Naive thymus-derived CD4-positive, alpha-beta T cell (primary cell): ENCODE measurements at regions not wholly inside any gene's neighbourhood (a gene's known extent, or its start where the extent isn't known, plus 50 kb on each side); places are given as distances from the start of the nearest gene placed in this dataset.

Source experiments
- ATAC-seq: fragments of 150-1000 bp; cut with Tn5 transposase; 2 replicates; pipeline ENCODE4 v1.10.0; 2021; ENCODE audit warnings: mild to moderate bottlenecking, moderate library complexity
- CTCF ChIA-PET: fragments of 350-600 bp; sonication (Branson Sonifier 250); formaldehyde crosslinking; loops from one replicate; lab custom pipeline; 2021; ENCODE audit warnings: antibody characterized with exemption; lab: Charles Lee
- POLR2A ChIA-PET: fragments of 350-600 bp; sonication (Branson Sonifier 250); formaldehyde crosslinking; loops from one replicate; lab custom pipeline; 2021; ENCODE audit warnings: antibody characterized with exemption, inconsistent platforms; lab: Charles Lee
- DNase-seq, 9 donors: peaks; one replicate each; pipeline versions ENCODE4 v3.0.0 to v3.0.0-alpha.2; 2020 to 2022; ENCODE audit warnings: mixed read lengths in 1 of 9
- H3K27ac ChIP-seq: one replicate; pipeline ENCODE4 v1.7.0; 2013; ENCODE audit warnings: mild to moderate bottlenecking, low read depth, low read length, moderate library complexity
- H3K27me3 ChIP-seq, 2 donors: one replicate each; pipeline ENCODE4 v1.7.0; 2013; ENCODE audit warnings: low read length in 2 of 2, mild to moderate bottlenecking in 2 of 2, moderate library complexity in 2 of 2; ENCODE audit not compliant: control insufficient read depth in 2 of 2, insufficient read depth in 2 of 2
- H3K36me3 ChIP-seq, 3 experiments: 1 replicate in 2 of 3; 2 replicates in 1 of 3; pipeline ENCODE4 v1.7.0; 2013; ENCODE audit warnings: low read length in 3 of 3, mild to moderate bottlenecking in 3 of 3, moderate library complexity in 1 of 3; ENCODE audit not compliant: insufficient read depth in 3 of 3, control insufficient read depth in 2 of 3
- H3K4me1 ChIP-seq, 2 donors: one replicate each; pipeline ENCODE4 v1.7.0; 2013; ENCODE audit warnings: low read length in 2 of 2, mild to moderate bottlenecking in 2 of 2, moderate library complexity in 1 of 2; ENCODE audit not compliant: control insufficient read depth in 2 of 2, insufficient read depth in 2 of 2
- H3K4me3 ChIP-seq: 2 replicates; pipeline ENCODE4 v1.7.0; 2013; ENCODE audit warnings: mild to moderate bottlenecking, low read length
- H3K9me3 ChIP-seq, 3 experiments: 1 replicate in 2 of 3; 2 replicates in 1 of 3; pipeline ENCODE4 v1.7.0; 2013; ENCODE audit warnings: low read length in 3 of 3; ENCODE audit not compliant: control insufficient read depth in 2 of 3
- H3K27ac Mint-ChIP-seq, 9 donors: one replicate each; pipeline ENCODE4 v1.8.0; 2020 to 2022; ENCODE audit warnings: mixed read lengths in 9 of 9, mild to moderate bottlenecking in 8 of 9, moderate library complexity in 5 of 9, inconsistent platforms in 2 of 9
- H3K27me3 Mint-ChIP-seq, 5 donors: one replicate each; pipeline ENCODE4 v1.8.0; 2021 to 2022; ENCODE audit warnings: mixed read lengths in 5 of 5, mild to moderate bottlenecking in 1 of 5
- H3K36me3 Mint-ChIP-seq, 5 donors: one replicate each; pipeline ENCODE4 v1.8.0; 2020 to 2022; ENCODE audit warnings: mixed read lengths in 5 of 5, mild to moderate bottlenecking in 3 of 5, inconsistent platforms in 1 of 5
- H3K4me1 Mint-ChIP-seq, 7 donors: one replicate each; pipeline ENCODE4 v1.8.0; 2020 to 2022; ENCODE audit warnings: mixed read lengths in 7 of 7, mild to moderate bottlenecking in 3 of 7, inconsistent platforms in 1 of 7
- H3K4me3 Mint-ChIP-seq, 10 donors: one replicate each; pipeline ENCODE4 v1.8.0; 2020 to 2022; ENCODE audit warnings: mild to moderate bottlenecking in 10 of 10, mixed read lengths in 10 of 10, moderate library complexity in 6 of 10, inconsistent platforms in 2 of 10
- H3K9me3 Mint-ChIP-seq, 11 donors: one replicate each; pipeline ENCODE4 v1.8.0; 2020 to 2022; ENCODE audit warnings: mixed read lengths in 11 of 11, mild to moderate bottlenecking in 4 of 11, inconsistent platforms in 1 of 11, moderate library complexity in 1 of 11
- intact Hi-C, 2 donors: fragments of 100-400 bp; cut with micrococcal nuclease; formaldehyde crosslinking; loops; one replicate each; pipeline ENCODE4 v1.15.1; 2023

DNA sequence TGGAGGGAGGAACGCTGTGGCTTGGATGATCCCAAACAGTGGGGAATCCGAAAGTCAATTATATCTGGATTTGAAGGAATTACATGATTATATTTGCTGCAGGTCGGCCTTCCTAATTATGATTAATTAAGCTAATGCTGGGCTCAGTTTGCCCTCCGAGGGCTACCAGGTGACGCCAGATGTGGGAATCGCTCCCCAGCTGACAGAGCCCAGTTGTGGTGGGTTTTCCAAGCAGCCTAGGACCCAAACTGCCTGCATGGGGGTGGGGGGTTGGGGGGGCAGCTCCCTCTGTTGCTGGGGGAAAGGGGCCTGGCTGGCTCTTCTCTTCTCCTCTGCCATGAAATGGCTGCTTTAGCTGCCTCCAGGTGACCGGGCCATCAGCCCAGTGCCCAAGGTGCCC, 147.6 kb upstream of the C1orf174 start:
- H3K27ac Mint-ChIP-seq, result no peak overlapping the region
- H3K4me1 Mint-ChIP-seq, result peaks cover 0 to 11% (median 5%) of the 10 kb centered on the region in 7 donors
- Histone ChIP-seq H3K27ac (no peak overlapping the region), H3K4me3 (no peak overlapping the region), H3K9me3 (no peaks in the 10 kb centered on the region), H3K27me3 (no peaks in the 10 kb centered on the region), H3K4me1 (peaks cover 0 to 10% of the 10 kb centered on the region in 2 donors), H3K36me3 (no peaks in the 10 kb centered on the region)
- peaks cover 0 to 15% (median 6%) of the 10 kb centered on the region in 5 donors for H3K27me3 Mint-ChIP-seq
- no peaks in the 10 kb centered on the region for H3K36me3 Mint-ChIP-seq
- ChIA-PET CTCF (interaction anchor here (0.6 kb wide), 1 partner anchor 269 kb away, joined by 3 read pairs; no protein-coding TSS in a partner anchor), POLR2A (no interaction called here)
- no peak for DNase-seq
- ATAC-seq, result no peak
- peaks cover 0 to 4% (median 0%) of the 10 kb centered on the region in 11 donors for H3K9me3 Mint-ChIP-seq
- H3K4me3 Mint-ChIP-seq, result peak overlapping the region in 1 of 10 donors; percentile 44
- intact Hi-C loops, result no loop called here

DNA sequence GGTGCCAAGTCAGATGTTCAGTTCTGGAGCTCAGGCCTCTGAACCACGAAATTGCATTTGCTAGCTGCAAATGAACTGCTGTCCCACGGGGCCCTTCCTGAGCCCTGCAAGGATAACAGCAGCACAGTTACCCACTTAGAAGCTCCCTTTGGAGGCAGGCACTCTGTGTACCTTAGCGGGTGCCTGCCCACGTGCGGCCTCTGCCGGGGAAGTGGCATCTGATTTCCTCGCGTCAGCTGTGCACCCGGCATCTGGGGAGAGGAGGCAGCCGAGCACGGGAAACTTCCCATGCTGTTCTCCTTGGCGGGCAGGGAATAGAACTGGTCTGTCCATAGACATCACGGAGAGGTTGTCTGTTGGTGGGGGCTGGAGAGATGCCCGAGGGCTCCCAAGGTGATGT, 148.0 kb upstream of the C1orf174 start:
- peaks cover 0 to 19% (median 6%) of the 10 kb centered on the region in 5 donors for H3K27me3 Mint-ChIP-seq
- no peak for DNase-seq
- POLR2A ChIA-PET, result no interaction called here
- H3K4me3 ChIP-seq, result no peak overlapping the region
- H3K9me3 Mint-ChIP-seq, result peaks cover 0 to 4% (median 0%) of the 10 kb centered on the region in 11 donors
- intact Hi-C loops, result no loop called here
- H3K27me3 ChIP-seq, result no peaks in the 10 kb centered on the region
- ATAC-seq, result no peak
- H3K36me3 Mint-ChIP-seq, result no peaks in the 10 kb centered on the region
- no peak overlapping the region for H3K4me3 Mint-ChIP-seq
- peaks cover 0 to 11% (median 5%) of the 10 kb centered on the region in 7 donors for H3K4me1 Mint-ChIP-seq
- H3K27ac Mint-ChIP-seq, result no peak overlapping the region
- CTCF ChIA-PET, result no interaction called here
- H3K36me3 ChIP-seq, result no peaks in the 10 kb centered on the region
- no peak overlapping the region for H3K27ac ChIP-seq
- H3K4me1 ChIP-seq, result peaks cover 0 to 10% of the 10 kb centered on the region in 2 donors
- H3K9me3 ChIP-seq, result no peaks in the 10 kb centered on the region

DNA sequence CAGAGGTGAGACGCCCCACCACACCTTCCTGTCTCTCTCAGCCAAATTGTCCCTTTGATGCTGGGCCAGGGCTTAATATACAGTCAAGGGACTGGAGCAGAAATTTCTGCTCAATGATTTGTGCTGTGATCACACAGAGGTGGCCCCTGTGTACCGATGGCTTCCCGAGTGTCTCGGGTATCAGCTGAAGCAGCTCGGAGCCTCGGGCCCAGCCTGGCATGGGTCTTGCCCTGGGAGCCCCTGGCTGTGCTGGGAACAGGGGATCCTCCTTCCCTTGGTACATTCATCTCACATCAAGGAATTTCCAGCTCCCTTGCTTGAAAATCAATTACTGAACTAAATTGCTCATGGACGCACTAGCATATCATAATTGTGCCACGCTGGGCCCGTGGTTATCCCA, 148.8 kb upstream of the C1orf174 start:
- Histone ChIP-seq H3K27me3 (no peaks in the 10 kb centered on the region), H3K27ac (no peak overlapping the region), H3K4me3 (no peak overlapping the region), H3K9me3 (no peaks in the 10 kb centered on the region), H3K36me3 (no peaks in the 10 kb centered on the region), H3K4me1 (peaks cover 0 to 10% of the 10 kb centered on the region in 2 donors)
- intact Hi-C loops, result no loop called here
- Mint-ChIP-seq H3K36me3 (no peaks in the 10 kb centered on the region), H3K27me3 (peaks cover 0 to 20% (median 9%) of the 10 kb centered on the region in 5 donors), H3K27ac (no peak overlapping the region), H3K9me3 (peaks cover 0 to 4% (median 0%) of the 10 kb centered on the region in 11 donors), H3K4me1 (peaks cover 0 to 11% (median 5%) of the 10 kb centered on the region in 7 donors), H3K4me3 (peak overlapping the region in 1 of 10 donors; percentile 7)
- ATAC-seq (no peak), DNase-seq (no peak)
- ChIA-PET CTCF (no interaction called here), POLR2A (no interaction called here)

DNA sequence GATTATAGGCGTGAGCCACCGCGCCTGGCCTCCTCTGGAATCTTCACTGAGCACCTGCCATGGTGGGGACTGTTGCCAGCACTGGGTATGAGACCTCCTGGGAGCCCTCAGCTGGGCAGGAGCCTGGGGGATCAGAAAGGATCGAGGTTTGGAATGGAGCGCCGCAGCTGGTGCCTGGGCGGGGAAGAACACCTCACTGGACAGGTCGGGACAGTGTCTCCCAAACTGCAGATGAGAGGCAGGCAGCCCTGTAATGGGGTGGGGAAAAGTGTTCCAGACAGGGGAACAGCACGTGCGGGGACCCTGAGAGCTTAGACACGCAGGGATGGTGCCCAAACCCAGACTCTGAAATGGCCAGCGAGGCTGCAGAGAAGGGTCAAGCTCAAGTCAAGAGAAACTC, 150.9 kb upstream of the C1orf174 start:
- Histone ChIP-seq H3K4me1 (peaks cover 0 to 10% of the 10 kb centered on the region in 2 donors), H3K27ac (no peak overlapping the region), H3K27me3 (no peaks in the 10 kb centered on the region), H3K36me3 (no peaks in the 10 kb centered on the region), H3K4me3 (no peak overlapping the region), H3K9me3 (no peaks in the 10 kb centered on the region)
- POLR2A ChIA-PET, result no interaction called here
- H3K27me3 Mint-ChIP-seq, result peaks cover 0 to 21% (median 6%) of the 10 kb centered on the region in 5 donors
- CTCF ChIA-PET, result no interaction called here
- intact Hi-C loops, result no loop called here
- no peak for ATAC-seq
- no peak overlapping the region for H3K27ac Mint-ChIP-seq
- peaks cover 0 to 11% (median 5%) of the 10 kb centered on the region in 7 donors for H3K4me1 Mint-ChIP-seq
- H3K36me3 Mint-ChIP-seq, result no peaks in the 10 kb centered on the region
- DNase-seq, result no peak
- peaks cover 0 to 3% (median 0%) of the 10 kb centered on the region in 11 donors for H3K9me3 Mint-ChIP-seq
- no peak overlapping the region for H3K4me3 Mint-ChIP-seq

DNA sequence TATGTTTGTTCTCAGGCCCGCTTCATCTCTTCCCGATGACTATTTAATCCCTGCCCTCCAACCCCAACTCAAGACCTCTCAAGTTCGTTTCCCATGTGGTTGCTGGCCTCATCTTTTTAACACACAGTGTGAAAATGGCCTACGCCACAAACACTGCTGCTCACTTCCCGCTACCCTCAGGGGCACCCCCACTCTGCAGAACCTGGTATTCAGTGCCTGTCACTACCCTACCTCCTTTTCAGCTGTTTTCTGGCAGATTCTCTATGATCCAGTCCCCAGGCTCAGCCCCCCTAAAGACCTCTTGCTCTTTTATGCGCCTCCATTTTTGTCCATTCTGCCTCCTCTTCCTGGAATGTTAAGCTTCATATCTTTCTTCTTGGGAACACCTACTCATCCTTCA, 152.6 kb upstream of the C1orf174 start:
- no peak overlapping the region for H3K27ac ChIP-seq
- no peak for ATAC-seq
- no peaks in the 10 kb centered on the region for H3K27me3 ChIP-seq
- DNase-seq, result no peak
- no peaks in the 10 kb centered on the region for H3K9me3 Mint-ChIP-seq
- CTCF ChIA-PET, result no interaction called here
- H3K27me3 Mint-ChIP-seq, result peaks cover 0 to 25% (median 6%) of the 10 kb centered on the region in 5 donors
- no peaks in the 10 kb centered on the region for H3K4me1 ChIP-seq
- no peaks in the 10 kb centered on the region for H3K36me3 Mint-ChIP-seq
- no peaks in the 10 kb centered on the region for H3K36me3 ChIP-seq
- intact Hi-C loops, result no loop called here
- H3K4me1 Mint-ChIP-seq, result peaks cover 0 to 5% (median 0%) of the 10 kb centered on the region in 7 donors
- POLR2A ChIA-PET, result no interaction called here
- H3K4me3 Mint-ChIP-seq, result no peak overlapping the region
- no peaks in the 10 kb centered on the region for H3K9me3 ChIP-seq
- no peak overlapping the region for H3K4me3 ChIP-seq
- no peak overlapping the region for H3K27ac Mint-ChIP-seq

DNA sequence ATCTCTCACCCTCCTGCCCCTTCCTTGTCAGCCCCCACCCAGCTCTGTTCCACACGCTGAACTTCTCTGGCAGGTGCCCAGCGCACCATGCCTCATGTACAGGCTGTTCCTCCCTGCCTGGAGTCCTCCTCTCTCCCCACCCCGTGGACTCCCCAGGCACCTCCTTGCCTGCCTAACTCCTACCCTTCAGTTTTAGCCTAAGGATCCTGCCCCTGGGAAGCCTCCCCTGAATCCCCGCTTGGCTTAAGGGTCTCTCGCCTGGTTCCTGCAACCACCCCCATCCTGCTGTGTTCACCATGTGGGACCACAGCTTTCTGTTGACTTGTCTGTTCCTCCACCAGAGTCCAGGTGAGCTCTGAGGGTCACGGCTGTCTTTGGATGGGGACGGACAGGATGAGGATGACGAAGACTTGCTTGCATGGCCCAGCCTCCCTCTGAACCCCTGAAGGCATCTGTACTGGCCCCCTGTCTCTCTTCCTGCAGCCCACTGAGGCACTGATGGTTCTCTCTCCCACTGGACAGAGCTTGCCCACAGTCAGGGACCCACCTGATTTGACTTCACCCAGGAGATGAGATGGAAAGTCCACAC, 153.2 kb upstream of the C1orf174 start:
- Histone ChIP-seq H3K27me3 (no peaks in the 10 kb centered on the region), H3K9me3 (no peaks in the 10 kb centered on the region), H3K4me3 (no peak overlapping the region), H3K4me1 (no peaks in the 10 kb centered on the region), H3K27ac (no peak overlapping the region), H3K36me3 (no peaks in the 10 kb centered on the region)
- Mint-ChIP-seq H3K4me1 (no peaks in the 10 kb centered on the region), H3K9me3 (no peaks in the 10 kb centered on the region), H3K27me3 (peaks cover 0 to 25% (median 6%) of the 10 kb centered on the region in 5 donors), H3K4me3 (no peak overlapping the region), H3K36me3 (no peaks in the 10 kb centered on the region), H3K27ac (no peak overlapping the region)
- CTCF ChIA-PET, result no interaction called here
- intact Hi-C loops, result no loop called here
- POLR2A ChIA-PET, result interaction anchor here (0.7 kb wide), 1 partner anchor 531 kb away, joined by 4 read pairs; no protein-coding TSS in a partner anchor
- DNase-seq (no peak), ATAC-seq (no peak)

DNA sequence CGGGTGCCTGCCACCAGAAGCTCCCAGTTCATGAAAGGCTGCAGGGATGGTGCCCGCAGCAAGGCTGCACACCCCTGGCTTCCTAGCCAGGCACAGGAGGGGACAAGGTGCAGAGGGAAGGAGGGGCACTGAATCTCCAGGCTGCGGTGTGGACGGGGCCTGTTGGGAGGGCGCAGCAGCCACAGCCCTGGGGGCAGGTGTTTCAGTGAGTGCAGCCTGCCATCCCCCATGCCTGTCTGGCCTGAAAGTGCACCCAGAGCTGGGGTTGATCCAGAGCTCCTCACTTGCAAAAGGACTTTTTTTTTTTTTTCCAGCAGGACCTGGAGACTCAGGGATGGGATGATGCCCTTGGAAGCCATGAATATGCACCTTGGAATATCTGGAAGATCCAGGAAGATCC, 153.7 kb upstream of the C1orf174 start:
- Mint-ChIP-seq H3K9me3 (no peaks in the 10 kb centered on the region), H3K27me3 (peaks cover 0 to 25% (median 5%) of the 10 kb centered on the region in 5 donors), H3K4me3 (no peak overlapping the region), H3K27ac (no peak overlapping the region), H3K36me3 (no peaks in the 10 kb centered on the region), H3K4me1 (no peaks in the 10 kb centered on the region)
- Histone ChIP-seq H3K9me3 (no peaks in the 10 kb centered on the region), H3K4me3 (no peak overlapping the region), H3K4me1 (no peaks in the 10 kb centered on the region), H3K27me3 (no peaks in the 10 kb centered on the region), H3K36me3 (no peaks in the 10 kb centered on the region), H3K27ac (no peak overlapping the region)
- DNase-seq (no peak), ATAC-seq (no peak)
- CTCF ChIA-PET, result no interaction called here
- POLR2A ChIA-PET, result interaction anchor here (0.7 kb wide), 1 partner anchor 531 kb away, joined by 4 read pairs; no protein-coding TSS in a partner anchor
- intact Hi-C loops, result no loop called here
